HEK293T (cell line): ENCODE measurements at regions not wholly inside any gene's neighbourhood (a gene's known extent, or its start where the extent isn't known, plus 50 kb on each side); places are given as distances from the start of the nearest gene placed in this dataset.

Source experiments
- ARNT ChIP-seq: fragments of 450-650 bp; IDR thresholded peaks from 2 replicates; pipeline ENCODE4 v1.6.1; 2017; ENCODE audit warnings: mild to moderate bottlenecking
- BHLHE40 ChIP-seq: fragments of 450-650 bp; IDR thresholded peaks from 2 replicates; pipeline ENCODE4 v1.6.1; 2016; ENCODE audit warnings: mild to moderate bottlenecking, moderate library complexity, borderline replicate concordance
- CTBP1 ChIP-seq: fragments of 450-650 bp; IDR thresholded peaks from 2 replicates; pipeline ENCODE4 v1.6.1; 2016; ENCODE audit warnings: borderline replicate concordance
- FOXK2 ChIP-seq: fragments of 450-650 bp; IDR thresholded peaks from 2 replicates; pipeline ENCODE4 v1.6.1; 2016; ENCODE audit warnings: mild to moderate bottlenecking
- FOXM1 ChIP-seq: fragments of 450-650 bp; IDR thresholded peaks from 2 replicates; pipeline ENCODE4 v1.6.1; 2017; ENCODE audit warnings: mild to moderate bottlenecking, borderline replicate concordance
- HDGF ChIP-seq: fragments of 450-650 bp; IDR thresholded peaks from 2 replicates; pipeline ENCODE4 v1.6.1; 2017; ENCODE audit warnings: antibody characterized with exemption, borderline replicate concordance
- LEF1 ChIP-seq: fragments of 450-650 bp; IDR thresholded peaks from 2 replicates; pipeline ENCODE4 v1.6.1; 2017; ENCODE audit warnings: mild to moderate bottlenecking, borderline replicate concordance
- NFRKB ChIP-seq: fragments of 450-650 bp; IDR thresholded peaks from 2 replicates; pipeline ENCODE4 v1.6.1; 2016; ENCODE audit warnings: mild to moderate bottlenecking, moderate library complexity
- PKNOX1 ChIP-seq: fragments of 450-650 bp; IDR thresholded peaks from 2 replicates; pipeline ENCODE4 v1.6.1; 2016
- SP1 ChIP-seq: fragments of 450-650 bp; IDR thresholded peaks from 2 replicates; pipeline ENCODE4 v1.6.1; 2017
- SUZ12 ChIP-seq: fragments of 450-650 bp; IDR thresholded peaks from 2 replicates; pipeline ENCODE4 v1.6.1; 2016; ENCODE audit warnings: mild to moderate bottlenecking
- TARDBP ChIP-seq: fragments of 450-650 bp; IDR thresholded peaks from 2 replicates; pipeline ENCODE4 v1.6.1; 2016

- TF ChIP-seq NFRKB (no peak), PKNOX1 (no peak), LEF1 (no peak), TARDBP (no peak), SP1 (no peak), CTBP1 (no peak), ARNT (no peak), FOXK2 (no peak), HDGF (no peak), FOXM1 (no peak), BHLHE40 (no peak), SUZ12 (no peak)
These were observed 220.6 kb upstream of the HMGA2 start for GRCh38 chr12:65603438-65604351.
